Lung (tissue), 11 donors: ENCODE measurements at regions not wholly inside any gene's neighbourhood (a gene's known extent, or its start where the extent isn't known, plus 50 kb on each side); places are given as distances from the start of the nearest gene placed in this dataset.
A peak's percentile ranks its signal among the peaks of the same experiment; 100 is the strongest.

Experiments used
- ATAC-seq: fragments of 200-7000 bp; cut with Tn5 transposase; one replicate; pipeline ENCODE4 v1.9.1; 2020; ENCODE audit warnings: moderate number of reproducible peaks; ENCODE audit not compliant: insufficient read depth, low FRiP score
- DNase-seq, 3 donors: peaks; one replicate each; pipeline ENCODE4 v3.0.0-alpha.2; 2013 to 2017
- H3K27ac ChIP-seq, 2 donors: one replicate each; pipeline ENCODE4 v1.5.1; 2013; ENCODE audit warnings: mild to moderate bottlenecking in 2 of 2, moderate library complexity in 2 of 2, control low read depth in 1 of 2, inconsistent platforms in 1 of 2, low read depth in 1 of 2, low read length in 1 of 2
- H3K27me3 ChIP-seq, 3 donors: one replicate each; pipeline ENCODE4 v1.5.1; 2013; ENCODE audit warnings: low read length in 2 of 3; ENCODE audit not compliant: control insufficient read depth in 3 of 3, insufficient read depth in 3 of 3
- H3K36me3 ChIP-seq, 4 donors: one replicate each; pipeline ENCODE4 v1.5.1; 2013; ENCODE audit warnings: low read length in 4 of 4, mild to moderate bottlenecking in 1 of 4, moderate library complexity in 1 of 4; ENCODE audit not compliant: control insufficient read depth in 4 of 4, insufficient read depth in 4 of 4
- H3K4me1 ChIP-seq, 5 donors: one replicate each; pipeline ENCODE4 v1.5.1; 2013; ENCODE audit warnings: low read length in 5 of 5, mild to moderate bottlenecking in 2 of 5, moderate library complexity in 1 of 5; ENCODE audit not compliant: control insufficient read depth in 5 of 5, insufficient read depth in 5 of 5
- H3K4me3 ChIP-seq: one replicate; pipeline ENCODE4 v1.5.1; 2013; ENCODE audit warnings: mild to moderate bottlenecking, control low read depth, moderate library complexity
- H3K9ac ChIP-seq, 2 donors: one replicate each; pipeline ENCODE4 v1.5.1; 2013; ENCODE audit warnings: low read length in 2 of 2, control low read depth in 1 of 2; ENCODE audit not compliant: insufficient read depth in 1 of 2
- H3K9me3 ChIP-seq, 4 donors: one replicate each; pipeline ENCODE4 v1.5.1; 2013; ENCODE audit warnings: low read length in 3 of 4, mild to moderate bottlenecking in 1 of 4, moderate library complexity in 1 of 4; ENCODE audit not compliant: control insufficient read depth in 4 of 4, insufficient read depth in 3 of 4
- WGBS, 2 donors: extraction: QIAGEN DNeasy Blood & Tissue Kit; methylation state at CpG; one replicate each; pipeline ENCODE4 v1.1.7; 2013; 5-methylcytosine and 5-hydroxymethylcytosine counted together
- TF ChIP-seq, protein P1 (sequence below): IDR thresholded peaks from 2 replicates; pipeline ENCODE4 v1.5.1; 2012; ENCODE audit warnings: mild to moderate bottlenecking; ENCODE audit errors: control extremely low read depth, extremely low read depth
- donor health status: control.
- donor health status: control.
- donor health status: Bipolar disorder and iron deficiency.
- donor health status: healthy.
- donor health status: DM: yes; HTN: yes; CAD: no.

DNA sequence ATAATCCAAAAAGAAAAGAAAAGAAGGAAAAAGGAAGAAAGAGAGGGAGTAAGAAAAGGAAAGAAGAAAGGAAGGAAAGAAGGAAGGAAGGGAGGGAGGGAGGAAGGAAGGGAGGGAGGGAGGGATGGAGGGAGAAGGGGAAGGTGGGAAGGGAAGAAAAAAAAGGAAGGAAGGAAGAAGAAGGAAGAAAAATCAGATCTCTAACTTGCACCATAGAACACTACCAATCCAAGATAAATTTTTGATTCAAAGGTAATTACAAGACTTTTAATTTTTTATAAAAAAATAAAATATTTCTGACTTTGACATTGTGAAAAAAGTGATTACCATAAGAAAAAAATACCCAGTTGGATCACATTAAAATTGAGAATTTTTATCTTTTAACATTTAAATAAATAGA lies 70.5 kb upstream of the NKAIN2 start:
- TF ChIP-seq, protein P1, sequence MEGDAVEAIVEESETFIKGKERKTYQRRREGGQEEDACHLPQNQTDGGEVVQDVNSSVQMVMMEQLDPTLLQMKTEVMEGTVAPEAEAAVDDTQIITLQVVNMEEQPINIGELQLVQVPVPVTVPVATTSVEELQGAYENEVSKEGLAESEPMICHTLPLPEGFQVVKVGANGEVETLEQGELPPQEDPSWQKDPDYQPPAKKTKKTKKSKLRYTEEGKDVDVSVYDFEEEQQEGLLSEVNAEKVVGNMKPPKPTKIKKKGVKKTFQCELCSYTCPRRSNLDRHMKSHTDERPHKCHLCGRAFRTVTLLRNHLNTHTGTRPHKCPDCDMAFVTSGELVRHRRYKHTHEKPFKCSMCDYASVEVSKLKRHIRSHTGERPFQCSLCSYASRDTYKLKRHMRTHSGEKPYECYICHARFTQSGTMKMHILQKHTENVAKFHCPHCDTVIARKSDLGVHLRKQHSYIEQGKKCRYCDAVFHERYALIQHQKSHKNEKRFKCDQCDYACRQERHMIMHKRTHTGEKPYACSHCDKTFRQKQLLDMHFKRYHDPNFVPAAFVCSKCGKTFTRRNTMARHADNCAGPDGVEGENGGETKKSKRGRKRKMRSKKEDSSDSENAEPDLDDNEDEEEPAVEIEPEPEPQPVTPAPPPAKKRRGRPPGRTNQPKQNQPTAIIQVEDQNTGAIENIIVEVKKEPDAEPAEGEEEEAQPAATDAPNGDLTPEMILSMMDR = no peak
- Histone ChIP-seq H3K36me3 (no peaks in the 10 kb centered on the region), H3K9ac (no peak overlapping the region), H3K27me3 (no peaks in the 10 kb centered on the region), H3K4me1 (no peaks in the 10 kb centered on the region), H3K9me3 (no peaks in the 10 kb centered on the region), H3K4me3 (no peak overlapping the region), H3K27ac (no peak overlapping the region)
- ATAC-seq (no peak), DNase-seq (no peak)

GRCh38 chr6:123716506-123716905 lies 79.8 kb upstream of the TRDN start:
- Histone ChIP-seq H3K27ac (no peak overlapping the region), H3K9me3 (no peaks in the 10 kb centered on the region), H3K9ac (no peak overlapping the region), H3K36me3 (no peaks in the 10 kb centered on the region), H3K27me3 (no peaks in the 10 kb centered on the region), H3K4me3 (no peak overlapping the region), H3K4me1 (no peaks in the 10 kb centered on the region)
- TF ChIP-seq, protein P1 = no peak
- WGBS, 2 donors = 83 to 89% methylated on average over 3 of the region's 3 CpGs
- no peak for ATAC-seq
- DNase-seq = no peak

DNA sequence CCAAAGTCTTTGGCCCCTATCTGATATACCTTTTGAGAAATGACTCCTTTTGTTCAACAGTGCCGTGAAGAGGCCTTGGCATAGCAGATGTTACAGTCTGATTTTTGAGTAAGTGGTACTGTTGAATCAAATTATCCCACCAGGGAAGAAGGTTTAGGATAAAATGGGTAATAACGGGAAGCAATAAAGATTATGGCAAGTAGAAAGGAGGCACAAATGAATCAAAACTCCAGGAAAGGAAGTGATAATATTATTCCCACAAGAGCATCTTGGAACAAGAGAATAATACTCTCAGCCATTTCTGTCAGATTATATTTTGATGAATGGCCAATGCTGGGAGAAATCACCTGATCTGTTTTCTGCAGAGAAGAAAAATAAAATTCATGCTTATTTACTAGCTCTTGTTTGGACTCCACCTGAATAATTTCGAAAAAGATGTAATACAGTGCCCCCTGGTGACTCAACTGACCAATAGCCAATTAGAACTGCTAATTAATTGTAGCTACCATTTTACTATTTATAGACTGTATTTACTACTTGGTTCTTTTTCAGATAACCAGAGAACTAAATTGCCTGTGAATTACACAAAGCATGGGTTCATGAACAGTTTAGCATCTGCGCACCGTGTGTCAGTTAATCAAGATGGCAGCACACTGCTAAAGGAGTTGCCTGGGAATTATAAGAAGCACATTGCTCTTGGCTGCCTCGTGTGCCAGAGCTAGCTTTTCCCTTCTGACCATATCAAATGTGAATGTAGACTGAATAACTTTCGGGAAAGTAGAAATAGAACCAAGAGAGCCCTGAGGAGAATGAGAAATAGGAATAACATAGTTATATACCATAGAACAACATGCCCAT lies 78.5 kb upstream of the TRDN start:
- no peak for ATAC-seq
- peak in 2 of 3 donors; percentile 28 to 37 for DNase-seq
- H3K4me1 ChIP-seq = no peaks in the 10 kb centered on the region
- TF ChIP-seq, protein P1 = peak; percentile 17
- H3K9ac ChIP-seq = no peak overlapping the region
- H3K27ac ChIP-seq = peak overlapping the region in 1 of 2 donors; percentile 2
- H3K9me3 ChIP-seq = no peaks in the 10 kb centered on the region
- H3K36me3 ChIP-seq = no peaks in the 10 kb centered on the region
- H3K27me3 ChIP-seq = no peaks in the 10 kb centered on the region
- H3K4me3 ChIP-seq = no peak overlapping the region
- WGBS, 2 donors = 62 to 69% methylated on average over 7 of the region's 7 CpGs
